GM12878 (cell line): ENCODE measurements at regions not wholly inside any gene's neighbourhood (a gene's known extent, or its start where the extent isn't known, plus 50 kb on each side); places are given as distances from the start of the nearest gene placed in this dataset.

Source experiments
- EZH2 ChIP-seq: IDR thresholded peaks from 2 replicates; pipeline ENCODE4 v1.6.1; 2012; ENCODE audit warnings: low read depth, mild to moderate bottlenecking, control low read depth, inconsistent platforms, low read length, borderline replicate concordance; ENCODE audit not compliant: control insufficient read depth
- PBX3 ChIP-seq: IDR thresholded peaks from 2 replicates; pipeline ENCODE4 v1.6.1; 2011; ENCODE audit warnings: mild to moderate bottlenecking, low read depth, low read length, moderate library complexity; ENCODE audit not compliant: insufficient replicate concordance
- RFX5 ChIP-seq: IDR thresholded peaks from 2 replicates; pipeline ENCODE4 v1.6.1; 2011; ENCODE audit warnings: low read depth, low read length, improper control_type of control experiment
- TARDBP ChIP-seq: IDR thresholded peaks from 2 replicates; pipeline ENCODE4 v1.6.1; 2016; ENCODE audit warnings: borderline replicate concordance
- TBL1XR1 ChIP-seq: IDR thresholded peaks from 2 replicates; pipeline ENCODE4 v1.6.1; 2012; ENCODE audit warnings: low read depth, low read length, improper control_type of control experiment
- TF ChIP-seq, protein P1 (sequence below), 3 experiments: IDR thresholded peaks in 2 of 3; conservative IDR thresholded peaks in 1 of 3; 2 replicates each; pipeline ENCODE4 v1.5.1; 2011; ENCODE audit warnings: low read depth in 3 of 3, low read length in 3 of 3, mild to moderate bottlenecking in 3 of 3, control low read depth in 2 of 3, moderate library complexity in 2 of 3, inconsistent platforms in 1 of 3, mixed read lengths in 1 of 3; ENCODE audit not compliant: control insufficient read depth in 2 of 3, insufficient read depth in 1 of 3; ENCODE audit errors: extremely low read depth in 1 of 3

GRCh38 chr14:53341324-53341723, 188.2 kb upstream of the DDHD1 start:
- TF ChIP-seq TARDBP (no peak), TBL1XR1 (no peak), EZH2 (no peak), RFX5 (no peak), PBX3 (no peak)
- TF ChIP-seq, protein P1, sequence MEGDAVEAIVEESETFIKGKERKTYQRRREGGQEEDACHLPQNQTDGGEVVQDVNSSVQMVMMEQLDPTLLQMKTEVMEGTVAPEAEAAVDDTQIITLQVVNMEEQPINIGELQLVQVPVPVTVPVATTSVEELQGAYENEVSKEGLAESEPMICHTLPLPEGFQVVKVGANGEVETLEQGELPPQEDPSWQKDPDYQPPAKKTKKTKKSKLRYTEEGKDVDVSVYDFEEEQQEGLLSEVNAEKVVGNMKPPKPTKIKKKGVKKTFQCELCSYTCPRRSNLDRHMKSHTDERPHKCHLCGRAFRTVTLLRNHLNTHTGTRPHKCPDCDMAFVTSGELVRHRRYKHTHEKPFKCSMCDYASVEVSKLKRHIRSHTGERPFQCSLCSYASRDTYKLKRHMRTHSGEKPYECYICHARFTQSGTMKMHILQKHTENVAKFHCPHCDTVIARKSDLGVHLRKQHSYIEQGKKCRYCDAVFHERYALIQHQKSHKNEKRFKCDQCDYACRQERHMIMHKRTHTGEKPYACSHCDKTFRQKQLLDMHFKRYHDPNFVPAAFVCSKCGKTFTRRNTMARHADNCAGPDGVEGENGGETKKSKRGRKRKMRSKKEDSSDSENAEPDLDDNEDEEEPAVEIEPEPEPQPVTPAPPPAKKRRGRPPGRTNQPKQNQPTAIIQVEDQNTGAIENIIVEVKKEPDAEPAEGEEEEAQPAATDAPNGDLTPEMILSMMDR (IDR thresholded peaks at IDR 0.05 in 2 of 3, conservative IDR thresholded peaks at IDR 0.05 in 1 of 3; ENCODE audit: control insufficient read depth in 2 of 3, extremely low read depth in 1 of 3, insufficient read depth in 1 of 3, low read depth in 3 of 3, low read length in 3 of 3): no peak
